ENCODE measurements at regions not wholly inside any gene's neighbourhood (a gene's known extent, or its start where the extent isn't known, plus 50 kb on each side); places are given as distances from the start of the nearest gene placed in this dataset.
"Not testable (repeated sequence)": the region's sequence is repeated elsewhere in the genome, so short reads cannot be mapped to it uniquely, and the experiment has no call there.

DNA sequence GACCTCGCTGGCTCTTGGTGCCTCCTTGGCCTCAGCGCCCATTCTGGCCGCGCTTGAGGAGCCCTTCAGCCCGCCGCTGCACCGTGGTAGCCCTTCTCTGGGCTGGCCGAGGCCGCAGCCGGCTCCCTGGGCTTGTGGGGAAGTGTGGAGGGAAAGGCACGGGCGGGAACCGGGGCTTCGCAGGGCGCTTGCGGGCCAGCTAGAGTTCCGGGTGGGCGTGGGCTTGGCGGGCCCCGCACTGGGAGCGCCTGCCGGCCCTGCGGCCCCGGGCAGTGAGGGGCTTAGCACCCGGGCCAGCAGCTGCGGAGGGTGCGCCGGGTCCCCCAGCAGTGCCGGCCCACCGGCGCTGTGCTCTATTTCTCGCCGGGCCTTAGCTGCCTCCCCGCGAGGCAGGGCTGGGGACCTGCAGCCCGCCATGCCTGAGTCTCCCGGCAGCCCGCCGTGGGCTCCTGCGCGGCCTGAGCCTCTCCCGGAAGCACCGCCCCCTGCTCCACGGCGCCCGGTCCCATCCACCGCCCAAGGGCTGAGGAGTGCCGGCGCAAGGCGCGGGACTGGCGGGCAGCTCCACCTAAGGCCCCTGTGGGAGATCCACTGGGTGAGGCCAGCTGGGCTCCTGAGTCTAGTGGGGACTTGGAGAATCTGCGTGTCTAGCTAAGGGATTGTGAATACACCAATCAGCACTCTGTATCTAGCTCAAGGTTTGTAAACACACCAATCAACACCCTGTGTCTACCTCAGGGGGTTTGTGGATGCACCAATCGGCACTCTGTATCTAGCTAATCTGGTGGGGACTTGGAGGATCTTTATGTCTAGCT lies 141.1 kb downstream of the SLCO4C1 start:
- not testable (repeated sequence) for DNase-seq (ENCODE audit: low read depth); H3K4me3 ChIP-seq (ENCODE audit: low read depth, low read length)

DNA sequence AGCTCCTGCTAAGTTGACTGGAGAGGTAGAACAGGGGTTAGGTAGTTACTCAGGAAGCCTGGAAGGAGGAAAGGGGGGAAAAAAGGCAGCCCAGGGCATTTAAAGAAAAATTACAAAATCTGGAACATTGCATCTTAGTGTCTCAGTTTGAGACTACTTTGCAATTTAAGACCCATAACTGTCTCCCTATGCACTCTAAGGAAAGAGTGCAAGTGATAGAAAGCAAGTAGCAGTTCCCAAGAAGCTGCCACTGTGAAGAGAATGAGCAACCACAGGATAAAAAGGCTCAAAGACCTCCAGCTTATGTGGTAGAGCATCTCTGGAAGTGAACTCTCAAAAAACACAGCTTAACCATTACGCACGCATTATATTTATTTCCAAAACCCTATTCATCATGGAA lies 141.8 kb downstream of the SLCO4C1 start:
- no peak overlapping the region for H3K4me3 ChIP-seq (ENCODE audit: low read depth, low read length)
- TF ChIP-seq CTCF (conservative IDR thresholded peaks at IDR 0.05; ENCODE audit: low read depth, low read length), result no peak
- no peak for DNase-seq (ENCODE audit: low read depth)

DNA sequence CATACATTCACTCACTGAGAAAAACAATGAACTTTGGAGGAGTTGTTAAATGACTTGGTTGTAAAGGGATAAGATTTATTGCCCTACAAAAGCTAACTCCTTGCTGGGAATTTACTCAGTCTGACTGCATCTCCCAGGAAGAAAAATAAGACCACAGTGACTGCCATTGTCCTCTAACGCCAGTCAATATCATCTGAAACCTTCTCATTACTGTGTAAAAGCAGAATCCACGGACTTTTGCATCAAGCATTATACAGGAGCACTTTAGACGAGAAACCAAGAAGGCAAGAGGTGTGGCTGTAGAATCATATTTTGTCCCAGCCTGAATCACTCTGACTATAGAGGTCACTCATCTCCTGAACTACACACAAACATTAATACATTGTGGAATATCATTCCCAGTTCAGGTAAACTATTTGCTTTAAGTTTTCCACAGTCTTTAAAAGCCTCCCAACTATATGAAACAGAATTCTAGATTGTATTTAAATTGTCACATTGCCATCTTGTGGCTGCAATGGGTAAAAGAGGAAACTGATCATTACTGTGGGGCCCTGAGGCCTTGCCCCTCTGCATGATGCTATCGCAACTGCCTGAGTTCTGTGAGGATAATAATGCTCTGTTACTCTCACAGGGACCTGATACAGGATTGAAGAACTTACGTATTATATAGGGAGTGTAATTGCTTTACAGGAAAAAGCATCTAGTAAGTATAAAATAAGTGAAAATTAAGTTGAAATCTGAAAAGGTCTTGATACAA lies 142.9 kb downstream of the SLCO4C1 start:
- TF ChIP-seq CTCF (conservative IDR thresholded peaks at IDR 0.05; ENCODE audit: low read depth, low read length), result peak; percentile 59
- no peak for DNase-seq (ENCODE audit: low read depth)
- H3K4me3 ChIP-seq (ENCODE audit: low read depth, low read length), result no peak overlapping the region

GRCh38 chr5:102139029-102139428 lies 157.1 kb downstream of the SLCO4C1 start:
- no peak for TF ChIP-seq CTCF (conservative IDR thresholded peaks at IDR 0.05; ENCODE audit: low read depth, low read length)
- DNase-seq (ENCODE audit: low read depth), result no peak
- no peak overlapping the region for H3K4me3 ChIP-seq (ENCODE audit: low read depth, low read length)

- no peak overlapping the region for H3K4me3 ChIP-seq (ENCODE audit: low read depth, low read length)
- TF ChIP-seq CTCF (conservative IDR thresholded peaks at IDR 0.05; ENCODE audit: low read depth, low read length), result no peak
- no peak for DNase-seq (ENCODE audit: low read depth)
These were observed 157.8 kb downstream of the SLCO4C1 start for GRCh38 chr5:102138243-102138653.

DNA sequence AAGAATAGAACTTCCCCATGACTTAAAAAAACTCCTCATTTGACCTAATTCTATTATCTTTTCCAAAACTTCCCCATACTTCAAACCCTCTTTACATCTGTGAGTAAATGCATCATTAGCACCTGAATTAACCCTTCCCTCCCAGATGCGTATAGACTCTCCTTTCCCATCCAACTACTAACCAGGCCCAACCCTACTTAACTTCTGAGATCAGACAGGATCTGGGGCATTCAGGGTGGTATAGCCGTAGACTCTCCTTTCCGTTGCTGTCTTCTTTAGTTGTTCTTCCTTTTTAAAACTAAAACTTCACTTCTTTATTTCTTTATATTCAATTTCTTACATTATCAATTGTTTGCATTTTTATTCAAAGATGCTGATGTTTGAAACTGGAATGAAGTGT lies 165.2 kb downstream of the SLCO4C1 start:
- no peak for TF ChIP-seq CTCF (conservative IDR thresholded peaks at IDR 0.05; ENCODE audit: low read depth, low read length)
- H3K4me3 ChIP-seq (ENCODE audit: low read depth, low read length), result no peak overlapping the region
- no peak for DNase-seq (ENCODE audit: low read depth)

DNA sequence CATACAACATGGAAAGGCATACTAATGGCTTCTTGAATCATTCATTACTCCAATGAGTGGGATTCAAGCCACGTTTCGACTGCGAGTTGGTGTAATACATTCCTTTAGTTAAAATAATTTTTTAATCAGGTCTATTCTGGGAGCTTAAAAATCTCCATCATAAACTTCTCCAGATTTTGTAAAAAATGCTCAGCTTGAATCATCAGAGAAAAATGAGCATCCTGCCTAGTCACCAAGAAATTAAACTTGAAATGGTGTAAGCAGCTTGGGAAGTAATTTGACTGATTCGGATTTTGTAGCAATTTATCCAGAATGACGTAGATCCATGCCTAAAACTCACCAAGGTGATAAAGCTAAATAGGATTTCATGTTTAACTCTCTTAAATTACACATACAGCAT lies 165.7 kb downstream of the SLCO4C1 start:
- TF ChIP-seq CTCF (conservative IDR thresholded peaks at IDR 0.05; ENCODE audit: low read depth, low read length), result no peak
- H3K4me3 ChIP-seq (ENCODE audit: low read depth, low read length), result no peak overlapping the region
- no peak for DNase-seq (ENCODE audit: low read depth)
